Panc1 (cell line): ENCODE measurements at regions not wholly inside any gene's neighbourhood (a gene's known extent, or its start where the extent isn't known, plus 50 kb on each side); places are given as distances from the start of the nearest gene placed in this dataset.

ENCODE experiments used
- ATAC-seq: fragments of 200-7000 bp; cut with Tn5 transposase; 2 replicates; pipeline ENCODE4 v1.9.1; 2020; ENCODE audit warnings: mild to moderate bottlenecking, moderate library complexity
- BruUV-seq: library from RNA; stranded (reverse); fragments of 400-500 nt; replicated peaks from 2 replicates; lab custom pipeline; 2021; lab: Mats Ljungman, UMichigan
- CTCF ChIA-PET: fragments of 300-600 bp; sonication (Branson Sonifier 250); formaldehyde crosslinking; loops from one replicate; lab custom pipeline; 2022; ENCODE audit warnings: antibody characterized with exemption; lab: Charles Lee
- POLR2A ChIA-PET: fragments of 300-600 bp; sonication (Branson Sonifier 250); formaldehyde crosslinking; loops from one replicate; lab custom pipeline; 2022; ENCODE audit warnings: antibody characterized with exemption; lab: Charles Lee
- DNase-seq: peaks from one replicate; pipeline ENCODE4 v3.0.0-alpha.2; 2010; ENCODE audit warnings: low read depth, low spot score
- H3K27ac ChIP-seq: 2 replicates; pipeline ENCODE4 v1.5.1; 2011; ENCODE audit warnings: mild to moderate bottlenecking, low read length, inconsistent platforms
- H3K27me3 ChIP-seq: fragments of 200-500 bp; sonication (Bioruptor generic); 2 replicates; pipeline ENCODE4 v1.6.0; 2014; ENCODE audit warnings: low read length, inconsistent platforms; ENCODE audit not compliant: control insufficient read depth, insufficient read depth
- H3K36me3 ChIP-seq: fragments of 200-500 bp; sonication (Bioruptor generic); 2 replicates; pipeline ENCODE4 v1.5.1; 2014; ENCODE audit warnings: inconsistent platforms, mild to moderate bottlenecking, low read length, moderate library complexity; ENCODE audit not compliant: control insufficient read depth, insufficient read depth
- H3K4me1 ChIP-seq: 2 replicates; pipeline ENCODE4 v1.5.1; 2011; ENCODE audit warnings: inconsistent platforms, mild to moderate bottlenecking, low read length, moderate library complexity; ENCODE audit not compliant: control insufficient read depth, insufficient read depth
- H3K4me3 ChIP-seq, 2 experiments: 2 replicates each; pipeline ENCODE4 v1.5.1; 2011 to 2012; ENCODE audit warnings: low read depth in 2 of 2, low read length in 2 of 2, mild to moderate bottlenecking in 2 of 2, inconsistent platforms in 1 of 2, moderate library complexity in 1 of 2
- H3K9me3 ChIP-seq: fragments of 200-500 bp; sonication (Bioruptor generic); 2 replicates; pipeline ENCODE4 v1.5.1; 2014; ENCODE audit warnings: low read depth, mild to moderate bottlenecking, inconsistent platforms, low read length, moderate library complexity; ENCODE audit not compliant: control insufficient read depth, insufficient read depth
- POLR2AphosphoS5 ChIP-seq: IDR thresholded peaks from 2 replicates; pipeline ENCODE4 v1.6.1; 2012; ENCODE audit warnings: mild to moderate bottlenecking, low read depth, low read length, moderate library complexity
- SIN3A ChIP-seq: IDR thresholded peaks from 2 replicates; pipeline ENCODE4 v1.6.1; 2012; ENCODE audit warnings: low read depth, mild to moderate bottlenecking, low read length, moderate library complexity, borderline replicate concordance; ENCODE audit not compliant: insufficient read depth
- TCF7L2 ChIP-seq: IDR thresholded peaks from 2 replicates; pipeline ENCODE4 v1.6.1; 2011; ENCODE audit warnings: mild to moderate bottlenecking, low read depth, low read length, inconsistent platforms
- in situ Hi-C: cut with HindIII; loops from 2 replicates; pipeline ENCODE4 v1.10.0; 2016; ENCODE audit warnings: low sequenced_read_pairs, low pct_unique_long_range_greater_than_20kb
- intact Hi-C: fragments of 100-400 bp; cut with micrococcal nuclease; formaldehyde crosslinking; loops from one replicate; pipeline ENCODE4 v1.10.0; 2022; ENCODE audit not compliant: unreplicated experiment
- TF ChIP-seq, protein P1 (sequence below): fragments of 450-650 bp; IDR thresholded peaks from 2 replicates; pipeline ENCODE4 v1.5.1; 2017; ENCODE audit warnings: mild to moderate bottlenecking
- TF ChIP-seq, protein P2 (sequence below), 2 experiments: IDR thresholded peaks; 2 replicates each; pipeline ENCODE4 v1.6.1; 2011 to 2012; ENCODE audit warnings: low read depth in 2 of 2, control low read depth in 1 of 2, low read length in 1 of 2, mild to moderate bottlenecking in 1 of 2, moderate library complexity in 1 of 2; ENCODE audit not compliant: insufficient read depth in 1 of 2

- BruUV-seq: no TSS peak
- TF ChIP-seq, protein P1, sequence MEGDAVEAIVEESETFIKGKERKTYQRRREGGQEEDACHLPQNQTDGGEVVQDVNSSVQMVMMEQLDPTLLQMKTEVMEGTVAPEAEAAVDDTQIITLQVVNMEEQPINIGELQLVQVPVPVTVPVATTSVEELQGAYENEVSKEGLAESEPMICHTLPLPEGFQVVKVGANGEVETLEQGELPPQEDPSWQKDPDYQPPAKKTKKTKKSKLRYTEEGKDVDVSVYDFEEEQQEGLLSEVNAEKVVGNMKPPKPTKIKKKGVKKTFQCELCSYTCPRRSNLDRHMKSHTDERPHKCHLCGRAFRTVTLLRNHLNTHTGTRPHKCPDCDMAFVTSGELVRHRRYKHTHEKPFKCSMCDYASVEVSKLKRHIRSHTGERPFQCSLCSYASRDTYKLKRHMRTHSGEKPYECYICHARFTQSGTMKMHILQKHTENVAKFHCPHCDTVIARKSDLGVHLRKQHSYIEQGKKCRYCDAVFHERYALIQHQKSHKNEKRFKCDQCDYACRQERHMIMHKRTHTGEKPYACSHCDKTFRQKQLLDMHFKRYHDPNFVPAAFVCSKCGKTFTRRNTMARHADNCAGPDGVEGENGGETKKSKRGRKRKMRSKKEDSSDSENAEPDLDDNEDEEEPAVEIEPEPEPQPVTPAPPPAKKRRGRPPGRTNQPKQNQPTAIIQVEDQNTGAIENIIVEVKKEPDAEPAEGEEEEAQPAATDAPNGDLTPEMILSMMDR: peak; percentile 58
- TF ChIP-seq, protein P2, sequence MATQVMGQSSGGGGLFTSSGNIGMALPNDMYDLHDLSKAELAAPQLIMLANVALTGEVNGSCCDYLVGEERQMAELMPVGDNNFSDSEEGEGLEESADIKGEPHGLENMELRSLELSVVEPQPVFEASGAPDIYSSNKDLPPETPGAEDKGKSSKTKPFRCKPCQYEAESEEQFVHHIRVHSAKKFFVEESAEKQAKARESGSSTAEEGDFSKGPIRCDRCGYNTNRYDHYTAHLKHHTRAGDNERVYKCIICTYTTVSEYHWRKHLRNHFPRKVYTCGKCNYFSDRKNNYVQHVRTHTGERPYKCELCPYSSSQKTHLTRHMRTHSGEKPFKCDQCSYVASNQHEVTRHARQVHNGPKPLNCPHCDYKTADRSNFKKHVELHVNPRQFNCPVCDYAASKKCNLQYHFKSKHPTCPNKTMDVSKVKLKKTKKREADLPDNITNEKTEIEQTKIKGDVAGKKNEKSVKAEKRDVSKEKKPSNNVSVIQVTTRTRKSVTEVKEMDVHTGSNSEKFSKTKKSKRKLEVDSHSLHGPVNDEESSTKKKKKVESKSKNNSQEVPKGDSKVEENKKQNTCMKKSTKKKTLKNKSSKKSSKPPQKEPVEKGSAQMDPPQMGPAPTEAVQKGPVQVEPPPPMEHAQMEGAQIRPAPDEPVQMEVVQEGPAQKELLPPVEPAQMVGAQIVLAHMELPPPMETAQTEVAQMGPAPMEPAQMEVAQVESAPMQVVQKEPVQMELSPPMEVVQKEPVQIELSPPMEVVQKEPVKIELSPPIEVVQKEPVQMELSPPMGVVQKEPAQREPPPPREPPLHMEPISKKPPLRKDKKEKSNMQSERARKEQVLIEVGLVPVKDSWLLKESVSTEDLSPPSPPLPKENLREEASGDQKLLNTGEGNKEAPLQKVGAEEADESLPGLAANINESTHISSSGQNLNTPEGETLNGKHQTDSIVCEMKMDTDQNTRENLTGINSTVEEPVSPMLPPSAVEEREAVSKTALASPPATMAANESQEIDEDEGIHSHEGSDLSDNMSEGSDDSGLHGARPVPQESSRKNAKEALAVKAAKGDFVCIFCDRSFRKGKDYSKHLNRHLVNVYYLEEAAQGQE (IDR thresholded peaks at IDR 0.05; ENCODE audit: insufficient read depth in 1 of 2, low read depth in 2 of 2, low read length in 1 of 2): no peak
- TF ChIP-seq TCF7L2 (no peak), POLR2AphosphoS5 (no peak), SIN3A (no peak)
- Histone ChIP-seq H3K27me3 (no peaks in the 10 kb centered on the region), H3K4me3 (no peak overlapping the region), H3K4me1 (no peaks in the 10 kb centered on the region), H3K36me3 (no peaks in the 10 kb centered on the region), H3K27ac (no peak overlapping the region), H3K9me3 (no peaks in the 10 kb centered on the region)
- DNase-seq (no peak), ATAC-seq (peak; percentile 75)
- intact Hi-C loops (no loop called here), in situ Hi-C loops (no loop called here)
- CTCF ChIA-PET: interaction anchor here (0.6 kb wide), 1 partner anchor 384 kb away, joined by 3 read pairs; no protein-coding TSS in a partner anchor
- POLR2A ChIA-PET: no interaction called here
These were observed 68.5 kb downstream of the TMCO5A start for GRCh38 chr15:38002883-38003477.

DNA sequence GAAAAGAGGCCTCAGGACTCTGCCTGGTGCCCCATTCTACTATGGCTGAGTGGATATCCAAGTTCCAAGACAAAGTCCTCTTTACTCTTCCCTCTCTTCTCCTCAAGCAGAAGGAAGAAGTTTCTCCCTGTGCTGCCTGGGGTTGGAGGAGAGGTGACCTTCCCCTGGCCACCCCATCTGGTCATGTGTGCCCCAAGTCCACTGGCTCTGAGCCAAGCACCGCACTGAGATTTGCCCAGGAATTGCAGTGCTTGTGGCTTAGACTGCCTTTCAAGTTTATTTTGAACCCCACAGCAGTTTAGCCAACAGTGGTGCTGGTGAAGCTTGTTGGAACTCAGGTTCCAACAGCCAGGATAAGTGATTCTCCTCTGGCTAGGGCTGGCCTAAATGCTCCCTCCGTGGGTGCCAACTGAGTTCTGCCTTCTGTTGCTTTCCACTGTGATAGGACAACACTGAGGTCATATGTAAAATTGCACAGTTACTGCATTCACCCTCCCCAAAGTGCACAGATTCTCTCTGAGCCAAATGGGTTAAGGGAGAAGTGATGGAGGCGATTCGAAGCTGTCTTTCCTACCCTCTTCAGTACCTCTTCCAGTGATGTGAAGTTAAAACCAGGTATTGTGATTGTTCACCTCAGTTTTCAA, 69.9 kb downstream of the TMCO5A start:
- TF ChIP-seq, protein P2 (IDR thresholded peaks at IDR 0.05; ENCODE audit: insufficient read depth in 1 of 2, low read depth in 2 of 2, low read length in 1 of 2): no peak
- no peak for TF ChIP-seq SIN3A
- TF ChIP-seq POLR2AphosphoS5: no peak
- no peak for TF ChIP-seq TCF7L2
- TF ChIP-seq, protein P1: no peak
- no TSS peak for BruUV-seq
- in situ Hi-C loops: no loop called here
- Histone ChIP-seq H3K27me3 (no peaks in the 10 kb centered on the region), H3K4me1 (no peaks in the 10 kb centered on the region), H3K4me3 (no peak overlapping the region), H3K27ac (no peak overlapping the region), H3K9me3 (no peaks in the 10 kb centered on the region), H3K36me3 (no peaks in the 10 kb centered on the region)
- intact Hi-C loops: no loop called here
- no peak for DNase-seq
- ChIA-PET CTCF (interaction anchor here (0.6 kb wide), 1 partner anchor 20 kb away, joined by 8 read pairs; no protein-coding TSS in a partner anchor), POLR2A (no interaction called here)
- ATAC-seq: no peak
